Glutamatergic neuron (in vitro differentiated cells): ENCODE measurements at regions not wholly inside any gene's neighbourhood (a gene's known extent, or its start where the extent isn't known, plus 50 kb on each side); places are given as distances from the start of the nearest gene placed in this dataset.
"Not testable (repeated sequence)": the region's sequence is repeated elsewhere in the genome, so short reads cannot be mapped to it uniquely, and the experiment has no call there.

Experiments used
- DNase-seq: peaks from one replicate; pipeline ENCODE4 v3.0.0; 2022
- H3K27ac Mint-ChIP-seq: one replicate; pipeline ENCODE4 v1.8.0; 2020; ENCODE audit warnings: mild to moderate bottlenecking, mixed read lengths, inconsistent platforms; ENCODE audit not compliant: unreplicated experiment
- H3K27me3 Mint-ChIP-seq: one replicate; pipeline ENCODE4 v1.8.0; 2020; ENCODE audit warnings: mild to moderate bottlenecking, moderate library complexity, mixed read lengths, inconsistent platforms; ENCODE audit not compliant: unreplicated experiment
- H3K36me3 Mint-ChIP-seq: one replicate; pipeline ENCODE4 v1.8.0; 2020; ENCODE audit warnings: mild to moderate bottlenecking, mixed read lengths, inconsistent platforms; ENCODE audit not compliant: unreplicated experiment
- H3K4me1 Mint-ChIP-seq: one replicate; pipeline ENCODE4 v1.8.0; 2020; ENCODE audit warnings: mild to moderate bottlenecking, low read depth, mixed read lengths, inconsistent platforms; ENCODE audit not compliant: unreplicated experiment
- H3K4me3 Mint-ChIP-seq: one replicate; pipeline ENCODE4 v1.8.0; 2020; ENCODE audit warnings: mild to moderate bottlenecking, mixed read lengths, inconsistent platforms; ENCODE audit not compliant: unreplicated experiment
- H3K9me3 Mint-ChIP-seq: one replicate; pipeline ENCODE4 v1.8.0; 2020; ENCODE audit warnings: mild to moderate bottlenecking, moderate library complexity, mixed read lengths, inconsistent platforms; ENCODE audit not compliant: unreplicated experiment
- CTCF ChIP-seq: fragments of 200-600 bp; sonication (generic); IDR thresholded peaks from one replicate; pipeline ENCODE4 v1.5.0; 2021; ENCODE audit not compliant: partially characterized antibody, unreplicated experiment

GRCh38 chr5:67728326-67728890 is 487.1 kb upstream of the PIK3R1 start:
- TF ChIP-seq CTCF, result no peak
- Mint-ChIP-seq H3K27me3 (no peaks in the 10 kb centered on the region), H3K4me3 (no peak overlapping the region), H3K27ac (no peak overlapping the region), H3K9me3 (no peaks in the 10 kb centered on the region), H3K4me1 (peaks cover 14% of the 10 kb centered on the region), H3K36me3 (no peaks in the 10 kb centered on the region)
- no peak for DNase-seq

GRCh38 chr5:67725604-67726003 is 490.0 kb upstream of the PIK3R1 start:
- Mint-ChIP-seq H3K27me3 (no peaks in the 10 kb centered on the region), H3K27ac (no peak overlapping the region), H3K4me3 (no peak overlapping the region), H3K4me1 (no peaks in the 10 kb centered on the region), H3K9me3 (no peaks in the 10 kb centered on the region), H3K36me3 (no peaks in the 10 kb centered on the region)
- TF ChIP-seq CTCF, result no peak
- DNase-seq, result no peak

GRCh38 chr5:67724412-67725135 is 491.0 kb upstream of the PIK3R1 start:
- Mint-ChIP-seq H3K36me3 (no peaks in the 10 kb centered on the region), H3K27me3 (no peaks in the 10 kb centered on the region), H3K27ac (no peak overlapping the region), H3K9me3 (no peaks in the 10 kb centered on the region), H3K4me1 (no peaks in the 10 kb centered on the region), H3K4me3 (no peak overlapping the region)
- no peak for TF ChIP-seq CTCF
- DNase-seq, result no peak

GRCh38 chr5:67723873-67724272 is 491.7 kb upstream of the PIK3R1 start:
- Mint-ChIP-seq H3K4me3 (no peak overlapping the region), H3K4me1 (no peaks in the 10 kb centered on the region), H3K36me3 (no peaks in the 10 kb centered on the region), H3K9me3 (no peaks in the 10 kb centered on the region), H3K27me3 (no peaks in the 10 kb centered on the region), H3K27ac (no peak overlapping the region)
- TF ChIP-seq CTCF, result no peak
- DNase-seq, result no peak

GRCh38 chr5:67722582-67722981 is 493.0 kb upstream of the PIK3R1 start:
- not testable (repeated sequence) for H3K9me3 Mint-ChIP-seq, H3K4me1 Mint-ChIP-seq, H3K36me3 Mint-ChIP-seq, H3K4me3 Mint-ChIP-seq, DNase-seq, H3K27me3 Mint-ChIP-seq, H3K27ac Mint-ChIP-seq
